ENCODE measurements at regions not wholly inside any gene's neighbourhood (a gene's known extent, or its start where the extent isn't known, plus 50 kb on each side); places are given as distances from the start of the nearest gene placed in this dataset.
A peak's percentile ranks its signal among the peaks of the same experiment; 100 is the strongest.

- TF ChIP-seq ATF2 (tag by site-specific recombination; IDR thresholded peaks at IDR 0.05; ENCODE audit: low read depth) (peak; percentile 78), SALL2 (tag by site-specific recombination; IDR thresholded peaks at IDR 0.05; ENCODE audit: borderline replicate concordance) (no peak), ZNF132 (tag by site-specific recombination; IDR thresholded peaks at IDR 0.05; ENCODE audit: borderline replicate concordance) (no peak), GFI1B (tag by site-specific recombination; IDR thresholded peaks at IDR 0.05) (peak; percentile 77), ZNF18 (tag by site-specific recombination; IDR thresholded peaks at IDR 0.05) (peak; percentile 62; the same call in 1 of the 2 replicates), GLIS2 (tag by site-specific recombination; IDR thresholded peaks at IDR 0.05) (no peak), ZBTB1 (tag by site-specific recombination; IDR thresholded peaks at IDR 0.05) (no peak), BCL6B (tag by site-specific recombination; IDR thresholded peaks at IDR 0.05) (no peak), ZBTB17 (tag by site-specific recombination; IDR thresholded peaks at IDR 0.05) (peak; percentile 78), PRDM4 (tag by site-specific recombination; IDR thresholded peaks at IDR 0.05) (no peak), ZNF19 (tag by site-specific recombination; IDR thresholded peaks at IDR 0.05; ENCODE audit: low read depth) (peak; percentile 91; the same call in 1 of the 2 replicates), ZBTB26 (tag by site-specific recombination; optimal IDR thresholded peaks at IDR 0.05) (no peak), KLF8 (tag by site-specific recombination; IDR thresholded peaks at IDR 0.05) (no peak), ZNF16 (tag by site-specific recombination; IDR thresholded peaks at IDR 0.05; ENCODE audit: low read depth) (no peak), ZNF211 (tag by site-specific recombination; IDR thresholded peaks at IDR 0.05; ENCODE audit: low read depth) (no peak)
- TF ChIP-seq, protein P1, sequence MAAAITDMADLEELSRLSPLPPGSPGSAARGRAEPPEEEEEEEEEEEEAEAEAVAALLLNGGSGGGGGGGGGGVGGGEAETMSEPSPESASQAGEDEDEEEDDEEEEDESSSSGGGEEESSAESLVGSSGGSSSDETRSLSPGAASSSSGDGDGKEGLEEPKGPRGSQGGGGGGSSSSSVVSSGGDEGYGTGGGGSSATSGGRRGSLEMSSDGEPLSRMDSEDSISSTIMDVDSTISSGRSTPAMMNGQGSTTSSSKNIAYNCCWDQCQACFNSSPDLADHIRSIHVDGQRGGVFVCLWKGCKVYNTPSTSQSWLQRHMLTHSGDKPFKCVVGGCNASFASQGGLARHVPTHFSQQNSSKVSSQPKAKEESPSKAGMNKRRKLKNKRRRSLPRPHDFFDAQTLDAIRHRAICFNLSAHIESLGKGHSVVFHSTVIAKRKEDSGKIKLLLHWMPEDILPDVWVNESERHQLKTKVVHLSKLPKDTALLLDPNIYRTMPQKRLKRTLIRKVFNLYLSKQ (tag by site-specific recombination; IDR thresholded peaks at IDR 0.05; ENCODE audit: borderline replicate concordance) = no peak; the same call in 1 of the 2 replicates
- TF ChIP-seq, protein P2, sequence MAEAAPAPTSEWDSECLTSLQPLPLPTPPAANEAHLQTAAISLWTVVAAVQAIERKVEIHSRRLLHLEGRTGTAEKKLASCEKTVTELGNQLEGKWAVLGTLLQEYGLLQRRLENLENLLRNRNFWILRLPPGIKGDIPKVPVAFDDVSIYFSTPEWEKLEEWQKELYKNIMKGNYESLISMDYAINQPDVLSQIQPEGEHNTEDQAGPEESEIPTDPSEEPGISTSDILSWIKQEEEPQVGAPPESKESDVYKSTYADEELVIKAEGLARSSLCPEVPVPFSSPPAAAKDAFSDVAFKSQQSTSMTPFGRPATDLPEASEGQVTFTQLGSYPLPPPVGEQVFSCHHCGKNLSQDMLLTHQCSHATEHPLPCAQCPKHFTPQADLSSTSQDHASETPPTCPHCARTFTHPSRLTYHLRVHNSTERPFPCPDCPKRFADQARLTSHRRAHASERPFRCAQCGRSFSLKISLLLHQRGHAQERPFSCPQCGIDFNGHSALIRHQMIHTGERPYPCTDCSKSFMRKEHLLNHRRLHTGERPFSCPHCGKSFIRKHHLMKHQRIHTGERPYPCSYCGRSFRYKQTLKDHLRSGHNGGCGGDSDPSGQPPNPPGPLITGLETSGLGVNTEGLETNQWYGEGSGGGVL (tag by site-specific recombination; IDR thresholded peaks at IDR 0.05) = no peak
- TF ChIP-seq, protein P3, sequence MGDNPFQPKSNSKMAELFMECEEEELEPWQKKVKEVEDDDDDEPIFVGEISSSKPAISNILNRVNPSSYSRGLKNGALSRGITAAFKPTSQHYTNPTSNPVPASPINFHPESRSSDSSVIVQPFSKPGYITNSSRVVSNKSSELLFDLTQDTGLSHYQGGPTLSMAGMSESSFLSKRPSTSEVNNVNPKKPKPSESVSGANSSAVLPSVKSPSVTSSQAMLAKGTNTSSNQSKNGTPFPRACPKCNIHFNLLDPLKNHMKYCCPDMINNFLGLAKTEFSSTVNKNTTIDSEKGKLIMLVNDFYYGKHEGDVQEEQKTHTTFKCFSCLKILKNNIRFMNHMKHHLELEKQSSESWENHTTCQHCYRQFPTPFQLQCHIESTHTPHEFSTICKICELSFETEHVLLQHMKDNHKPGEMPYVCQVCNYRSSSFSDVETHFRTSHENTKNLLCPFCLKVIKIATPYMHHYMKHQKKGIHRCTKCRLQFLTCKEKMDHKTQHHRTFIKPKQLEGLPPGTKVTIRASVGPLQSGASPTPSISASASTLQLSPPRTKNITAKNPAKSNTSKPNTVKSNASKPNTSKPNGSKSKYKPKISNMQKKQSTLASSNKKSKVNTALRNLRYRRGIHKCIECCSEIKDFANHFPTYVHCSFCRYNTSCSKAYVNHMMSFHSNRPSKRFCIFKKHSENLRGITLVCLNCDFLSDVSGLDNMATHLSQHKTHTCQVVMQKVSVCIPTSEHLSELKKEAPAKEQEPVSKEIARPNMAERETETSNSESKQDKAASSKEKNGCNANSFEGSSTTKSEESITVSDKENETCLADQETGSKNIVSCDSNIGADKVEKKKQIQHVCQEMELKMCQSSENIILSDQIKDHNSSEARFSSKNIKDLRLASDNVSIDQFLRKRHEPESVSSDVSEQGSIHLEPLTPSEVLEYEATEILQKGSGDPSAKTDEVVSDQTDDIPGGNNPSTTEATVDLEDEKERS (tag by site-specific recombination; IDR thresholded peaks at IDR 0.05) = no peak
- TF ChIP-seq, protein P4, sequence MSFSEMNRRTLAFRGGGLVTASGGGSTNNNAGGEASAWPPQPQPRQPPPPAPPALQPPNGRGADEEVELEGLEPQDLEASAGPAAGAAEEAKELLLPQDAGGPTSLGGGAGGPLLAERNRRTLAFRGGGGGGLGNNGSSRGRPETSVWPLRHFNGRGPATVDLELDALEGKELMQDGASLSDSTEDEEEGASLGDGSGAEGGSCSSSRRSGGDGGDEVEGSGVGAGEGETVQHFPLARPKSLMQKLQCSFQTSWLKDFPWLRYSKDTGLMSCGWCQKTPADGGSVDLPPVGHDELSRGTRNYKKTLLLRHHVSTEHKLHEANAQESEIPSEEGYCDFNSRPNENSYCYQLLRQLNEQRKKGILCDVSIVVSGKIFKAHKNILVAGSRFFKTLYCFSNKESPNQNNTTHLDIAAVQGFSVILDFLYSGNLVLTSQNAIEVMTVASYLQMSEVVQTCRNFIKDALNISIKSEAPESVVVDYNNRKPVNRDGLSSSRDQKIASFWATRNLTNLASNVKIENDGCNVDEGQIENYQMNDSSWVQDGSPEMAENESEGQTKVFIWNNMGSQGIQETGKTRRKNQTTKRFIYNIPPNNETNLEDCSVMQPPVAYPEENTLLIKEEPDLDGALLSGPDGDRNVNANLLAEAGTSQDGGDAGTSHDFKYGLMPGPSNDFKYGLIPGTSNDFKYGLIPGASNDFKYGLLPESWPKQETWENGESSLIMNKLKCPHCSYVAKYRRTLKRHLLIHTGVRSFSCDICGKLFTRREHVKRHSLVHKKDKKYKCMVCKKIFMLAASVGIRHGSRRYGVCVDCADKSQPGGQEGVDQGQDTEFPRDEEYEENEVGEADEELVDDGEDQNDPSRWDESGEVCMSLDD (tag by site-specific recombination; IDR thresholded peaks at IDR 0.05) = no peak
Measured at GRCh38 chr7:69412331-69413146, 185.7 kb upstream of the AUTS2 start (continued).

Data from HEK293 (cell line).